C4-2B (cell line): ENCODE measurements at regions not wholly inside any gene's neighbourhood (a gene's known extent, or its start where the extent isn't known, plus 50 kb on each side); places are given as distances from the start of the nearest gene placed in this dataset.

Experiments used
- ZFX ChIP-seq: fragments of 450-650 bp; IDR thresholded peaks from 2 replicates; pipeline ENCODE4 v1.6.1; 2017
- TF ChIP-seq, protein P1 (sequence below): fragments of 450-650 bp; conservative IDR thresholded peaks from 2 replicates; pipeline ENCODE4 v1.5.1; 2017; ENCODE audit warnings: mild to moderate bottlenecking

DNA sequence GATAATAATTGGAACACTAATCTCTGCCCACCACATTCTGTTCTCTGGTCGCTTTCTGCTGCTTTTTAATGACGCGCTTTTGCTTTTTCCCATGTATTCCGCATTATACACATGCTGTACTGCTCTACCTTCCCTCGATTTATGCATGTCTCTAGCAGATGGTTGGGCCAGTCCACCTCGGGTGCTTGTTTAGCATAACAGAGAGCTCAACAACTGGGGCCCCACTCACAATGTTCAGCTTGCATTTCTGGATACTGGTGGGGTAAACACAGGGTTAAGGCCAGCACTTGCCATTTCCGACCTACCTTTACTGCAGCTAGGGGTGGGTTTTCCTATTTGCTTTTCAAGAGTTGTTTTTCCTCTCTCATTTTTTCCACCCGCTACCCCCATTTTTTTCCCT, 255.8 kb downstream of the SOX3 start:
- TF ChIP-seq, protein P1, sequence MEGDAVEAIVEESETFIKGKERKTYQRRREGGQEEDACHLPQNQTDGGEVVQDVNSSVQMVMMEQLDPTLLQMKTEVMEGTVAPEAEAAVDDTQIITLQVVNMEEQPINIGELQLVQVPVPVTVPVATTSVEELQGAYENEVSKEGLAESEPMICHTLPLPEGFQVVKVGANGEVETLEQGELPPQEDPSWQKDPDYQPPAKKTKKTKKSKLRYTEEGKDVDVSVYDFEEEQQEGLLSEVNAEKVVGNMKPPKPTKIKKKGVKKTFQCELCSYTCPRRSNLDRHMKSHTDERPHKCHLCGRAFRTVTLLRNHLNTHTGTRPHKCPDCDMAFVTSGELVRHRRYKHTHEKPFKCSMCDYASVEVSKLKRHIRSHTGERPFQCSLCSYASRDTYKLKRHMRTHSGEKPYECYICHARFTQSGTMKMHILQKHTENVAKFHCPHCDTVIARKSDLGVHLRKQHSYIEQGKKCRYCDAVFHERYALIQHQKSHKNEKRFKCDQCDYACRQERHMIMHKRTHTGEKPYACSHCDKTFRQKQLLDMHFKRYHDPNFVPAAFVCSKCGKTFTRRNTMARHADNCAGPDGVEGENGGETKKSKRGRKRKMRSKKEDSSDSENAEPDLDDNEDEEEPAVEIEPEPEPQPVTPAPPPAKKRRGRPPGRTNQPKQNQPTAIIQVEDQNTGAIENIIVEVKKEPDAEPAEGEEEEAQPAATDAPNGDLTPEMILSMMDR = no peak
- no peak for TF ChIP-seq ZFX
